ENCODE measurements at regions not wholly inside any gene's neighbourhood (a gene's known extent, or its start where the extent isn't known, plus 50 kb on each side); places are given as distances from the start of the nearest gene placed in this dataset.

DNA sequence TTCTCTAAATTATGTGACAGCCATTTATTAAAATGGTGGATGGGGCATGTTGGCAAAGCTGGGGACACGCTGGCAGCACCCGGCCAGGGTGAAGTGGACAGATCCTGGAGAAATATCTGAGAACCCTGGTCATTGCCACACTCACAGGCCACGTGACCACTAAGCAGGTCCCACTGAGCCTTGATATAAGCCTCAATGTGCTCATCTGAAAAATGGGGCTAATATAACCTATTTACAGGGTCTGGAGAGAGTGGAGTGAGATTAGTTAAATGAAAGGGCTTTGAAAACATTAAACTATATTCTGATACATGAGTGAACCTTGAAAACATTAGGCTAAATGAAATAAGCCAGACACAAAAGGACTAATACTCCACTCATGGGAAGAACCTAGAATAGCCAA, 108.9 kb downstream of the RBFOX3 start:
- no peak for DNase-seq (ENCODE audit: low read depth)

DNA sequence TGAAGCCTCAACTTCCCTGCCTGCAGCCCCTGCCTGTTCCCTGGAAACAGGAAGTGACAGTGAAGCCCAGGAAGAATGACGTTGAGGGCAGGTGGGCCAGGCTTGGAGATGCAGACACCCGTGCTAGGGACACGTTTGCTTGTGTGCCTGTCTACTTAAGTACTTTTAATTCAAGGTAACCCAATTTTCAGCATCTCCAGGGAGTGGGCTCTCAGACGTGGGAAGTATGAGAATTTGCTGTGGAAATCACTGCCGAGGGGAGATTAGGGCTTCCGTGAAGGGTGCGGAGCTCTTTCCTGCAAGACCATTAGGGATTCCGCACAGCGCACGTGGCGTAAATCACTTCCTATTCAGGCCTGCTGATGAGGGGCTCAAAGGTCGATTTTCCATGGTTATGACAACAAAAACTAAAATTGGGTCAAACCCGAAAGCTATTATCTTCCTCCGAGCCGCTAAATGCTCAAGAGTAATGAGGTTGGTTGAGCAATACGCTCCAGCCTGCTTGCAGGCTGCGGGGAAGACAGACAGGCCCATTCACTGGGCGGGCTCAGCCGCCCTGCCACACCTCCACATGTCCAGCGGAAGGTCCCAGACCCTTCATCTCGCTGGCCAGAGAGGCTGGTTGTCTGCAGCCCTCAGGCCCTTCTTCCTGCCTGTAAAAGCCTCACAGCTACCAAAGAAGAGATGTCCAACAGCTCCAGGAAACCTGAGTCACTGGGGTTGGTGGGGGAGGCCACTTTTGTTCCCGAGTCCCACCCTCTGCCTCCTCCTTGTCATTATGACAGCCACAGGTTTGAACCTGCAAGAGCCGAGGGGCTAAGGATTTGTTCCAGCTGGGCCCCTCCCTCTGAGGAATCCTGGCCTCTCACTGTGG, 109.9 kb downstream of the RBFOX3 start:
- no peak for DNase-seq (ENCODE audit: low read depth)

DNA sequence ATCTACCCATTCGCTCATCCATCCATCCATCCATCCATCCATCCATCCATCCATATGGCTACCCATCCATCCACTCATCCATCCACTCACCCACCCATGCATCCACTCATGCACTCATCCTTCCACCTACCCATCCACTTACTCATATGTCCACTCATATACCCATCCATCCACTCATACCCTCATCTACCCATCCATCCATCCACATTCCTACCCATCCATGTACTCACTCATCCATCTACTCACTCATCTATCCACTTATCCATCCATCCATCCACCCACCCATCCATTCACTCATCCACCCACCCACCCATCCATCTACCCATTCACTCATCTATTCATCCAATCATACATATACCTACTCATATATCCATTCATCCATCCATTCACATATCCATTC, 112.0 kb downstream of the RBFOX3 start:
- no peak for DNase-seq (ENCODE audit: low read depth)

DNA sequence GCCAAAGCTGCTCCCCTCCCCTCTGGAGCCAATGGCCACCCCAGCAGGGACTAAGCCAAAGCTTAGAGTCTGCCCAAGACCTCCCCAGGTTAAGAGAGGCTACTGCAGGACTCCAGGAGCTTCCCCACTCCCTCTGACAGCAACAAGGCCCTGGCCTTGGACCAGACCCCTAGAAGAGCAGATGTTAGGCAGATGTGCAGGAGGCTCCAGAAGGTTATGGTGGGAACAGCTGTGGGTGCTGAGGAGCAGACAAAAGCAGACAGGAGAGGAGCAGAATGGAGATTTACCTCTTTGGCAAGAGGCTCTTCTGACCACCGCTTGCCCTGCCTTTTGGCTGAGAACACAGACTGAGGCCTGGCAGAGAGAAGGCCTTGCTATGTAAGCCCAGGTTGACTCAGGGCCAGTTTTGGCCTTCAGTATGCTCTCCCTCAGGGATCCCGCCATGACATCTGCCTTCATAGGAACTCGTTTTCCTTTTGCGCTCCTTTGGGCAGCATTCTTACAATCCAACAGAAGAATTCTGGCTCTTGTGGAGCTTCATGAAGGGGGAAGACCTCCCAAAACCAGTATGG, 113.0 kb downstream of the RBFOX3 start:
- no peak for DNase-seq (ENCODE audit: low read depth)

DNA sequence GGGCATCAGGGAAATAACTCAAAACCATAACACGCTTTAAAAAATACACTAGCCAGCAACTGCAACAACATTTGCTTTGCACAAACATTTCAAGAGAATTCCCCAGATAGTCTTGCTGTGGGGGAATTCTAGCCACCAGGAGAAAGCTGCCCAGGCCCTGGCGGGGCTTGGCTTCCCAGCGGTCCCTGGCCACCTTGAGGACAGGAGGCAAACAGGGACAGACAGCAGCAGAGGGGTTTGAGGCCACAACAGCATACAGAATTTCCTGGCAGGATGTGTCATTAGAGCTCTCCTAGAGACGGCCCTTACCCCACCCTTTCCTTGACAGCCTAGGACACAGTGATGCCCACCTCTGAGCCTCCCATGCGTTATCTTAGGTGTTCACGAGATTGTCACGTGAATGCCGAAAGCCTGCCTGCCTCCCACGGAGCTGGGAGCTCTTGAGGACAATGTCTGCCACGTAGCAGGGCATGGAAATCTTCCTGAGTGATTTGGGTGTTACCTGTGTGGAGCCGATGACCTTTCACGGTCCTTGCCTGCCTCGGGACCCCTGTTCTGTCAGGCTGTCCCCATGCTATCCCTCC, 114.3 kb downstream of the RBFOX3 start:
- no peak for DNase-seq (ENCODE audit: low read depth)

DNA sequence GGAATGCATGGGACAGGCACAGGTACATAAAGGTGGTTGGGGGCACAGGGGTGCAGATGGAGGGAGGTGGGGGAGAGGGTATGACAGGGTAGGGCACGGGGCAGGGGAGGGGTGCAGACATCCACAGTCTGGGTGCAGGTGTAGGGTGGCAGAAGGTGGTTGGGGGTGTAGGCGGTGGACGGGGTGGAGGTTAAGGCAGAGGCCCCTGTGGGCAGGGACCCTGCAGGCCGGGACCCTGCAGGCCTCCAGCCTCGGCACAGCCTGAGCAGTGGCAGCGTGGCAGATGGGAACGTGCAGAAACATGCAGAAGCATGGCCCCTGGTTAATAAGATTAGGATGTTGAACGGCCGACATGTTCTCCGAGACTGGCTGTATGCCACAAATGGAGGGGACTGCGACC, 115.2 kb downstream of the RBFOX3 start:
- no peak for DNase-seq (ENCODE audit: low read depth)

DNA sequence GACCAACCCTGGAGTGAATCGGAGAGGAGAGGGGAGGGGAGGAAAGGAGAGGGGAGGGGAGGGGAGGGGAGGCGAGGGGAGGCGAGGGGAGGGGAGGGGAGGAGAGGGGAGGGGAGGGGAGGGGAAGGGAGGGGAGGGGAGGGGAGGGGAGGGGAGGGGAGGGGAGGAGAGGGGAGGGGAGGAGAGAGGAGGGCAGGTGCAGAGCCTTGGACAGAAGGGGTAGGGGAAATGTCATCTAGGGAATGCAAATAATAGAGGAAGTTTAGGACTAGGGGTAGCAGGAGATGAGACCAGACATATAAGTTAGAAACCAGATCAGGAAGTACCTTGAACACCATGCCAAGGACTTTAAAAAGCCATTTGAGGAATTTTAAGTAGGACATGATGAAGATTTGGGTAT, 119.8 kb downstream of the RBFOX3 start:
- DNase-seq (ENCODE audit: low read depth) = no peak

DNA sequence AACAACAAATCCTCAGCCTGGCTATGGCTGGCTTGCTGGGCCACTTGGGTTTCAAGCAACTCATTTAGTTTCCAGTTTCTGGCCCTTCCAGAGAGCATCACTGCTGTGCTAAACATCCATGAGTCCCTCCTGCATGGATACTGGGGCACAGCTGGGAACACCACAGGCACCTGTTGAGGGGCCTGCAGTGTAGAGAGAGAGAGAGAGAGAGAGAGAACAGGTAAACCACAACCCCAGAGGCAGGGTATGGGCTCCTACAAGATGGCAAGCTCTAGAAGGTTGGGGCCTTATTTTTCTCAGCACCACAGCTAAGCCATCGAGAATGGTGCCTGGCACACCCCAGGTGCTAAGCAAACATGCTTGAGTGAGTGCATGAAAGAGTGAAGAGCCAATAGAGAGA, 120.3 kb downstream of the RBFOX3 start:
- no peak for DNase-seq (ENCODE audit: low read depth)

DNA sequence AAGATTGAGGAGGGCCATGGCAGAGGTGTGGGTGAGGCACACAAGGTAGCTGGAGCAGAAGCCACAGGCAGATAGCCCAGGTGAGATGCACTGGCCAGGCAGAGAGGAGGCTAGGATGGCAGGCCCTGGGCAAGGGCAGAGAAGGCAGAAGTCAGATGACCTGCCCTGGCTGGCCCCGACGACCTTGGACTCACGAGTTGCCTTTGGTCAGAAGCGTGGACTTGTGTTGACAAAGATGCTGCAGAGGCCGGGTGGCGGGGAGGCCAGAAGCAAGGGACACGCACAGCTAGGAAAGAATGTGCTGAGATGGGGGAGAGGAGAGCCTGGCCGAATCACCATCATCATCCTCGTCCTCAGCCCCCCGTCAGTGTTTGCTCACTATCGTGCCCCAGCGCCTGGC, 123.7 kb downstream of the RBFOX3 start:
- DNase-seq (ENCODE audit: low read depth) = no peak

DNA sequence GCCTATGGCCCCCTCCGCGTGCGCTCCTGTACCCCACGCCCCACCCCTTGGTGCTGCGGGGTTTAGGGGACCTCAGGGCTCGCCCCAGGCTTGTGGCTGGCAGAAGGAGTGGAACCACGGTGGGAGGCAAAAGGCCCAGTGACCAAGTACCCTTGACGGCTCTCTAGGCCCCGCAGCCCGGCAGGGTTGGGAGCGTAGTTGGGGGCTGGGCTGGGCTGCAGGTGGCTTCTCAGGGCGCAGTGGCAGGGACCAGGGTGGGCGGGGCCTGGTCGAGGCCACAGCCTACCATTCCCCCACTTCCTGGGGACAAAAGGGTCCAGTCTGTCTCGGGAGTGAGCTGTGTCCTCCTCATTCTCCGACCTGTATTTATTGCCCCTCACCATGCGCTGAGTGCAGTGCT, 124.9 kb downstream of the RBFOX3 start:
- DNase-seq (ENCODE audit: low read depth) = no peak

DNA sequence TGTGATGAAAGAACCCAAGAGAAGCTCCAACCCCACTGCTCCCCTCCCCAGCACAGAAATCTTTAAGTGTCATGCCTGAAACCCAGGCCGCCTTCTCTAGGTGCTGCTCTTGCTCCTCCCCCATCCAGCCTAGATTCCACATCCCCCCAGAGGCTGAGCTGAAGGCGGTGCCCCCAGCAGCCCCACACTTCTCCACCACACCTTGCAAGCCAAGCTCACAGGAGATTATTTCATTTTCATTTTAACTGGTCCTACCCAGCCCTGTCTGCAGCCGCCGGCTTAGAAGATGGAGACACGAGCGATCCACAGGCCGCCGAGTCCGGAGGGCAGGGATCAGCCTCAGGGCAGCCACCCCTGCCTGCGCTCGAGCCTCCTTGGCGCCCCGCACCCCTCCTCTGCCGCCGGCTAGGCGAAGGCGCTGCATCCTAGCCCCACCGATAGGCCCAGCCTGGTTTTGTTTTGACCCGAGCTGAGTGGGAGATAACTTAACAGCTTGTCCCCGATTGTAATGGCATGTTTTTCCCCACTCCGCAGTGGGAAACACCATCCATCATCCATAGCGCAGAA, 125.3 kb downstream of the RBFOX3 start:
- DNase-seq (ENCODE audit: low read depth) = no peak

DNA sequence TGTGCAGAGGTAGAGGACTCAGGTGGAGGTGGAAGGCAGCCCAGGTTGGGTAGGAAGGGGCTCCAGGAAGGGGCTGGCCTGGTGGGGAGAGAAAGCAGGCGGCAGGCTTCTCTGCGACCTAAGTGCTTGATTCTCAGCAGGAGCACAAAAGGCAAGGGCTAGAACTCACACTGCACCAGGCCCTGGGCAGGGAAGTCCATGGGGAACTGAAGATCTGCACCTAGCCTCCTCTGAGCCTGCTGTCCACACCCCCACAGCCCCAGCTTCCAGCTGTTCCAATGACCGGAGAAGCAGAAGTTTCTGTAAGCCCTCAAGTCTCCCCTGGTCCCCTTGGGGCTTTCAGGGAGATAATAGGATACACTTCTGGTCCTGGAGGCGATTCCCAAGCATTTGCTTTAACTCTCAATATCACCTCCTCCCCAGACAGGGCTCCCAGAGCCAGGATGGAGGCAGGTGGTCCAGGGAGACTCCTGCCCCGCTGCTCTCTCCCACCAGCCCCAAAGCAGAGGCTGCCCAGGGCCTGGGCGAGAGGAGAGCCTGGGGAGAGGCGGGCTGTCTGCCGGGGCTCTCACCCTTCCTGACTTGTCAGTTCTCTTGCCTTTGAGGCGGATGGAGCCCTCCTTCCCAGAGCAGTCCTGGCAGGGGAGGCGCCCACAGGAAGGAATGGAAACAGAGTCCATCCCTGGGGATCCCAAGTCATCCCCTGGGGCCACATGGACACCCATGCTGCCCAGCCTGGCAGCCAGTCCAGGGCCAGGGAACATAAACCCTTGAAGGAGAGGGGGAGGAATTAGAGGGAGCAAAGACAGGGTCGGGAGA, 126.0 kb downstream of the RBFOX3 start:
- DNase-seq (ENCODE audit: low read depth) = no peak

DNA sequence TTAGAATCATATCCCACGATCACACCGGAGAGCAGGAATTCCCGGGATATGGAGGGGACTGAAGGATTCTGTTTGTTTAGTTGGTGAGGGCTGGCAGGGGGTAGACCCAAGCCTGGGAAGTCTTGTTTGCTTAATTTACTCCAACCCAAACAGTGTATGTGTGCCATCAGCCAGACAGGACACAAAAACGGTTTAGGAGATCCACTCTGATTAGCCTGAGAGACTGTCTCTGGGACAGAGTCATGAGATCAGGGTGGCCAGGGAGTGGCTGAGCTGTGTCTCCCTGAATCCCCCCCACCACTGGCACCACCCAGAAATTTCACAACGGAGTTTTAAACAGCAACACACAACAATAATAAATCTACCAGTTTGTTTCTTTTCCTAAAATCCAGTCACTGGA, 127.0 kb downstream of the RBFOX3 start:
- no peak for DNase-seq (ENCODE audit: low read depth)

DNA sequence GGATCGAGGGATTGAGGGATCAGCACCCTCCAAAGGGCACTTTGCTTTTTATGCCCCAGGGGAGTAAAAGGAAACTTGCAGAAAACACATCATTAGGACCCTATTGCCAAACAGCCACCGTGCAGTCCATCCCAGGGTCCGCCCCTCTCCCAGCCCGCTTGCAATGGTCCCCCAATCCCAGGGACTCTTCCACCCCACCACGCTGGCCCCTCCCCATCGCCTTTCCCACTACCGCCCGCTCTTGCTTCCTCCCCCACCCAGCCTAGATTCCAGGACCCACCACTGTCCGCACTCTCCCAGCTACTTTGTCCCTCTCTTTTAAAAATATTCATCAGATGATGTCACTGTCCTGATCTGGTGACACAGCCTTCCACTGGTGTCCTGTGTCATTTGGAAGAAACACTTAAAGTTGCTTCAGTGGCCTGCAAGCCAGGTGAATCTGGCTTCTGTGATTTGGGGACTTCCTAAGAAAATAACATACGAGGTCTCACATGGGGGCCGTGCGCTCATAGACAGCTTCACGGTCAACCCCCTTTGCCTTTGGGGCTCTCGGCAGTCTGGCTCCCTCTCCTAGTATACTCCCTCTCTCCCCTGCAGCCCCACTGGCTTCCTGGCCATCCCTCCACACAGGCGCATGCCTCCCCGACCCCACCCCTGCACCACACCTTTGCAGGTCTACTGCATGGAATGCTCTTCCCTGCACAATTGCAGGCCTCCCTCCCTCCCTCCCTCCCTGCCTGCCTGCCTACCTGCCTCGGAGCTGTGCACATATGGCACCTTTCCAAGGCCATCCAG, 127.9 kb downstream of the RBFOX3 start:
- DNase-seq (ENCODE audit: low read depth) = no peak

DNA sequence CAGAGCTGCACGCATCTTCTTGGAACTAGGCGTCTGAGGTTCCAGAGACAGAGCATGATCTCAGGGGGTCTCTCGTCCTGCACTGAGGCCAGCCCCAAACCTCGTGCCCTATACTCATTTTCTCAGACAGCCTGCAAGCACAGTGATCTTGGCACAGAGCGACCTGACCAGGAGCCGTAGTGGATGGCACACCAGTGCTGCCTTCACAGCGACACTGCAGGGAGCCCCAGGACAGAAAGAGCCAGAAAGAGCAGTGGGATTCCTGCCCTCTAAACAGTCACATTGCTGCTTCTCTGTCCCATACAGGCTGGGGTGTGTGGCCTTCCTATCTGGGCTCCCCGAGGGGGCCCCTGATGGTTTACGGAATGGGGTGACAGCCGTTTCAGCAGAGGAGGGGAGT, 131.0 kb downstream of the RBFOX3 start:
- DNase-seq (ENCODE audit: low read depth) = no peak

DNA sequence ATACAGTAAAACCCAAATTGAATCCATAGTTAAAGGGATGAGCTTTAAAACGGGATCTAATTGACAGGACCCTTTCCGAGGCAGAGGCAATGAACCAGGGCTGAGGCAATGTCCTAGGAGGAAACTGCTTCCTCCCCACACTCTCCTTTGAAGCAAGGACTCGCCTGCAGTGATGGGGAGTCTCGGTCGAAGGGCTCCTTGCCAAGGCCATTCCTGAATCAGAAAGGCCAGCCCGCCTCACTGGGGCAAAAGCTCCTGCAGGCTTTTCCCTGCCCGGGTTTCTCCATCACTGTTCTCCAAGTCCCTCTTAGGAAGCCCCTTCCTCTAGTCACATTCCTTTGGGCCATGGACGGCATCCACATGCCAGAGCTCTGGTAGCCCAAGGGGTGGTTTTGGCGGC, 132.0 kb downstream of the RBFOX3 start:
- DNase-seq (ENCODE audit: low read depth) = no peak

DNA sequence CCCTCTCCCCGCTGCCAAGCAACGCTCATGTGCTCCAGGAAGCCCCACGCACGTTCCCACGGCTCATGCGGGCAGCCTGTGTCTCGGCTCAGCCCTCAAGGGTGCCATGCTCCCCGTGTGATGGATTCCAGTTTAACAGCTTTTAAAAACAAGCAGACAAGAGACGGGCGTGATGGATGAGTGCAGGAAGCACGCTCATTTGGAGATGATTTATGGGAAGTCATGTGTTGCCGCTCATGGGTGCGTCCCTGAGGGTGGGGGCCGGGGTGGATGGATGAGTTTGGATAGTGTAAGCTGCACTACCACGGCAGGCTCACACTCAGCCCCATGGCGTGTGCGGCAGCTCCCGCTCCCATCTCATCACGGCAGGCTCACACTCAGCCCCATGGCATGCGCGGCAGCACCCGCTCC, 132.8 kb downstream of the RBFOX3 start:
- DNase-seq (ENCODE audit: low read depth) = no peak

DNA sequence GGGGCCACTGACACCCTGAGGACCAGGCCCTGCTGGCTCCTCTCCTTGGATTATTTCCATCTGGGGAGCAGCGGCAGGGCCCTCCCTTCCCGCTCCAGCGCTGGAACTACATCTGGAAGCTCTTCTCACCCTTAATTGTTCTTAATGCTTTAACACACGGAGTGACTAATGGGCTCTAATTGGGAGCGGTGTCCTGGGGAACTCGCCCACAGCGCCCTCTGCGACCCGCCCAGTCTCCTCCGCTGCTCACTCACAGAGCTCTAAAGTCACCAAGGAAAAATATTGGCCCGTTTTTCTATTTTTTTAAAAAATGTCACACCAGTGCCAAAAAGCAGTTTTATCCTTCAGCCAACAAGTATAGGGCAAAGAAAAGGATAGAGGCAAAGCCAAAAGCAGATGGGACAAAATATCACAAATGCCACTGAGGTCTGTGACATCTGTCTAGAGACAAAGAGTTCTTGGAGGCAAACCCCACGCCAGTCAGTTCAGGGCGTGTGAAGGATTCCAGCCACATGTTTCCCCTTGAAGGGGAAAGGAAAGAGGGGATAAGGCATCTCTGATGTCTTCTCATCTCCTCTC, 134.7 kb downstream of the RBFOX3 start:
- DNase-seq (ENCODE audit: low read depth) = no peak

DNA sequence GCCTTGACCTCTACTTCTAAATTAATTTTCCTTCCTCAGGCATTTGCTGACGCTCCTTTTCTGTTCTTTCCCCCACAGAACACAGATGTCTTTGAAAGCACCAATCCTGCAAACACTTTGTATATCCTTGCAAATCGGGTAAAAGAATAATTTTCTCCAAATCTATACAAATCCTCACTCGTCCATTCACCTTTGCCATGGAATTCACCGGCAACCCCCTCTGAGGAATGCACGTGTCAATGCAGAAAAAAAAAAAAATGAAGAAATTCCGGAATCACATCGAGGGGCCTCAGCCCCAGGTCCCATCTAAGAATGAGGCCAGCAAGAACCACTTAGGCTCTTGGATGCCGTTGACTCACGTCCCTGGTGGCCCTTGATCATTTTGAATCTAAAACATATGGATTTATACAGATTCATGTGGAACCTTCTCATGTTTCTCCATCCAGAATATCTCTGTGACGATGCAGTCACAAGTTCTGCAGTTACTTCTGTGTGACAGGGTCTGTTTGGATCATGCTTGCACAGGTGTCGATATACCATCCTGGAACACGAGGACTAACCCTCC, 136.9 kb downstream of the RBFOX3 start:
- DNase-seq (ENCODE audit: low read depth) = no peak

DNA sequence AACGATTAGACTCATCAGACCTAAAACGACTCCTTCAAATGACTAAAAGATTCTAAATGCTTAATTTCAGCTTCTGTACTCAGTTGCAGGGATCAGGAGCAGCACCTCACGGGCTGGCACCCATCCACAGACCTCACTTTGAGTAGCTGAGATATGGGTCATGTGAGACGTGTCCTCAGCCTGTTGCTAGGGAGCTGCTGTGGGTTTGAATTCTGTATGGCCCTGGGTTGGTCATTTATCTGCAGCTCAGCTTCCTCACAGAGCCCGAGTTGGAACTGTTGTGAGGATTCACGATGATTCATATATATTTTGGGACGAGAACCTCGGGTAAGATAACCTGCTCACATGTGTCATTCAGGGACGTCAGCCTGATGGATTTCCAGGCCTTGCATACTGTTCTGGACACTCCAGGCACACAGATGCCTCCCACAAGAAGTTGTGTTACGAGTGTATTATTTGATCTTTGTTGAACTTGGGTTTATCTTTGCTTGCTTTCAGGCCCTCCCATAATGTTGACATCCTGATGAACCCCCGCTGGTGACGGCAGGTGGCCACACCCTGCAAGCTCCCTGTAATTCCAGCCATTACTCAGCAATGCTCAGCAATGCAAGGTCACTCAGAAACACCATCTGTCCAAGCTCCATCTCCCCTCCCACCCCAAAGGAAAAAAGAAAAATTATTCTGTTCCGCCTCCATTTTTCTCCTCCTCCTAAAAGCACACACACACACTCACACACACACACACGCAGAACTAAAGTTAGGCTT, 137.6 kb downstream of the RBFOX3 start:
- no peak for DNase-seq (ENCODE audit: low read depth)

Measured in RPMI7951 (cell line).